Activated CD8-positive, alpha-beta memory T cell treated with anti-CD3 and anti-CD28 coated beads, Interleukin-2, amount 10 ng/mL, durations not matched to agents 7 days and 5 days (primary cell): ENCODE measurements at regions not wholly inside any gene's neighbourhood (a gene's known extent, or its start where the extent isn't known, plus 50 kb on each side); places are given as distances from the start of the nearest gene placed in this dataset.

Experiments used
- ATAC-seq: fragments of 150-1000 bp; cut with Tn5 transposase; one replicate; pipeline ENCODE4 v1.10.0; 2021; ENCODE audit warnings: moderate library complexity
- CTCF ChIA-PET: fragments of 350-600 bp; sonication (Branson Sonifier 250); formaldehyde crosslinking; loops from one replicate; lab custom pipeline; 2021; ENCODE audit warnings: antibody characterized with exemption; lab: Charles Lee
- DNase-seq: peaks from one replicate; pipeline ENCODE4 v3.0.0-alpha.2; 2020
- H3K27ac Mint-ChIP-seq: one replicate; pipeline ENCODE4 v1.8.0; 2021; ENCODE audit warnings: mild to moderate bottlenecking, mixed read lengths
- H3K27me3 Mint-ChIP-seq: one replicate; pipeline ENCODE4 v1.8.0; 2021; ENCODE audit warnings: mixed read lengths
- H3K36me3 Mint-ChIP-seq: one replicate; pipeline ENCODE4 v1.8.0; 2021; ENCODE audit warnings: mild to moderate bottlenecking, mixed read lengths
- H3K4me1 Mint-ChIP-seq: one replicate; pipeline ENCODE4 v1.8.0; 2021; ENCODE audit warnings: mixed read lengths
- H3K4me3 Mint-ChIP-seq: one replicate; pipeline ENCODE4 v1.8.0; 2021; ENCODE audit warnings: mild to moderate bottlenecking, moderate library complexity, mixed read lengths
- H3K9me3 Mint-ChIP-seq: one replicate; pipeline ENCODE4 v1.8.0; 2022; ENCODE audit warnings: low read depth, mixed read lengths

DNA sequence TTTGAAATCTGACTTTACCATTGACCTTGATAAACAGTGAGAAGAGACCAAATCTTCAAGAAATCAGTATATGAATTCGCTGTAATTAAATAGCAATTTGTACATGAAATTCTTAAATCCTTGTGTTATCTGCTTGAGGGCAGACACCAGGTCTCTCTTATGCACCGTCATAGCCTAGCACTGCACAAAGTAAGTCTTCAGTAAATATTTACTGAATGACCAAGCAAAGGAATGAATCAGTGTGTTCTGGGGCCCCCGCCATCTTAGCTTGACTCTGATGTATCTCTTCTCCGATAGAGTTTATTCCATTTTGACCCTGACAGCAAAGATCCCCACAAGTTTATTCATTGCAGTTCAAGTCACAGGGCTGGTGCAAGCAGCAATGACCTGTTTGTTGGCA is 328.0 kb downstream of the TMEM114 start:
- no peaks in the 10 kb centered on the region for H3K36me3 Mint-ChIP-seq
- ATAC-seq (no peak), DNase-seq (no peak)
- CTCF ChIA-PET: no interaction called here
- peaks cover 3% of the 10 kb centered on the region for H3K9me3 Mint-ChIP-seq
- no peaks in the 10 kb centered on the region for H3K27me3 Mint-ChIP-seq
- H3K4me3 Mint-ChIP-seq: no peak overlapping the region
- H3K4me1 Mint-ChIP-seq: no peaks in the 10 kb centered on the region
- H3K27ac Mint-ChIP-seq: no peak overlapping the region

DNA sequence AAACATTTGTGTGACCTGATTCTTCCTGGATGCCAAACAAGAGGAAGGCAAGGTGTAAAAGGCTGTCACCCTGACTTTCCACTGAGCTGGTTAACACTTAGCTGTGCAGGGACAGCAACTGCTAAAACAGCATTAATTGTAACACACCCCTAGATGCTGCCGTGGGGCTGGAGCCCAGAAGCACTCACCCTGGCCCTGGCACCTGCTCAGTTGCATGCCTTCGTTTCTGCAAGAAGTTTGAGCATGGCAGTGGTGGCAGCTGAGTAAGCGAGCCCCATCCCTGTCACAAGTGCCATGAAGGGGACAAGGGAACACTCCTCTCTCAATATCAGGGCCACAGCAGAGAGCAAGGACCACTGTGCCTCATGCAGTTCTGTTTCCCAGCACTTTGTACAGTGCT is 330.2 kb downstream of the TMEM114 start:
- Mint-ChIP-seq H3K27ac (no peak overlapping the region), H3K36me3 (no peaks in the 10 kb centered on the region), H3K4me3 (no peak overlapping the region), H3K27me3 (no peaks in the 10 kb centered on the region), H3K9me3 (peaks cover 5% of the 10 kb centered on the region), H3K4me1 (no peaks in the 10 kb centered on the region)
- CTCF ChIA-PET: no interaction called here
- DNase-seq (no peak), ATAC-seq (no peak)

DNA sequence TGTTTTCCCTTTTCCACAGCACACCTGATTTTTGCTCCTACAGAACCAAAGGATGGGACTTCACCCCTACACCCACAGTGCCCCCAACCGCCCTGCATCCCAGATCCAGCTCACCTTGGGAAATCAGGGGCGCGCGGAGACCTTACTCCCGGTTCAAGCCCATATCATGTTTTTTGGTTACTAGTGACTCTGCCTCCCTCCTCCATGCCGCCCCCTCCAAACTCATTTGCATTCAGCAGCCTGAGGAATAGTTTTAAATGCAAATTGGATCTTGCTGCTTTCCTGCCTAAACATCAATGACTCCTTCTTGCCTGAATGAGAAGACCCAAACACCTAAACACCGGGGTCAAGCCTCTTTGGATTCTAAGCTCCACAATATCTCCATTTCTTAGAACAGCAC is 331.8 kb downstream of the TMEM114 start:
- Mint-ChIP-seq H3K4me3 (no peak overlapping the region), H3K27ac (no peak overlapping the region)

DNA sequence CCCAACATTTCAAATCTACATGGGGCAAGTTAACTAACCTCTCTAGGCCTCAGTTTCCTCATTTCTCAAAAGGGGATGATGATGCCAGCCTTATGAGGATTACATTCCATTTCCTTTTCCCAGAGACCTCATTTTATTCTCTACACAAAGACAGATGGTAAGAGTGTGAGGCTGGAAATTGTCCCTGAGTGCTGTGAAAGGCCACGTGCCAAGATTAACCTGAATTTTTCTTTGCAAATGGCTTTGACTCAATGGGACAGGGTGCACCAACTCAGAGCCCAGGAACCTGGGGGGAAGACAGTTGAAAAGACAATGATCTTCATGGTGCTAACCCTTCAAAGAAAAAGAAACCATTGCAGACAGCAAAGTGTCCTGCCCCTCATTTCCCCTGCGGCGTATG is 332.8 kb downstream of the TMEM114 start:
- no peak for ATAC-seq

More for the DNA sequence above, 331.8 kb downstream of the TMEM114 start:
- CTCF ChIA-PET: no interaction called here
- no peak for ATAC-seq
- Mint-ChIP-seq H3K9me3 (peaks cover 5% of the 10 kb centered on the region), H3K36me3 (no peaks in the 10 kb centered on the region), H3K4me1 (no peaks in the 10 kb centered on the region), H3K27me3 (no peaks in the 10 kb centered on the region)
- no peak for DNase-seq

DNA sequence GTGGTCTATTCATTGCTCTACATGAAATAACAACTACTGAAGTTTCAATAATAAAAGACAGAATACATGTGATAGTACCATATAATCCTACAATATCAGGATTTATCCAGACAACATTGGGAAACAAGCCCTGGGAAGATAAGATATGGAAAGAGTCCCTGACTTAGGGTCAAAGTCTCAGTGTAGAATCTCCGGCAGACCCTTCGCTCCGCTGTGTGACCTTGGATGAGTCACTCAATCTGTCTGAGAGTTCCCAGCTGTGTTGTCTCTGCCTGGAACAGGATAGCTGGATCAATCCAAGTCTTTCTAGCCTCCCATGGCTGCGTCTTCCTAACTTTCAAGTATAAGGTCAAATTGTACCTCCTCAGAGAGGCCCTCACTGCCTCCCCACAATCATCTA is 335.9 kb downstream of the TMEM114 start:
- ATAC-seq (no peak), DNase-seq (no peak)
- no peak overlapping the region for H3K4me3 Mint-ChIP-seq
- CTCF ChIA-PET: no interaction called here
- no peak overlapping the region for H3K27ac Mint-ChIP-seq
- H3K27me3 Mint-ChIP-seq: no peaks in the 10 kb centered on the region
- no peaks in the 10 kb centered on the region for H3K36me3 Mint-ChIP-seq
- peaks cover 4% of the 10 kb centered on the region for H3K4me1 Mint-ChIP-seq
- H3K9me3 Mint-ChIP-seq: peaks cover 5% of the 10 kb centered on the region

More for the DNA sequence above, 332.8 kb downstream of the TMEM114 start:
- no peak for DNase-seq
- no peaks in the 10 kb centered on the region for H3K4me1 Mint-ChIP-seq
- H3K27me3 Mint-ChIP-seq: no peaks in the 10 kb centered on the region
- H3K27ac Mint-ChIP-seq: no peak overlapping the region
- H3K9me3 Mint-ChIP-seq: peaks cover 5% of the 10 kb centered on the region
- H3K4me3 Mint-ChIP-seq: no peak overlapping the region
- CTCF ChIA-PET: no interaction called here
- H3K36me3 Mint-ChIP-seq: no peaks in the 10 kb centered on the region

DNA sequence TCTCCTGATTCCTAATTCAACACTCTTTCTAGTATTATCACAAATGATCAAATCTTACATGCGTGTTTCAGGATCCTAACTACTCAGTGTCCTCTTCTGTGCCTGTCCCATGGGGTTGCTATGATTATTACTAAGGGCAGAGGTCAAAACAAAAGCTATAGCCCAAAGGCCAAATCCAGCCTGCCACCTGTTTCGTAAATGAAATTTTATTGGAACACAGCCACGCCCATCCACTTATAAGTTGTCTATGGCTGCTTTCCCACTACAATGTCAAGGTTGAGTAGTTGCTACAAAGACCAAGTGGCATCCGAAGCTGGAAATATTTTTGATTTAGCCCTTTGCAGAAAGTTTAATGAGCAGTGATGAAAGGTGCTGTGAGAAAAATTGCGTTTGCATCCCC is 336.6 kb downstream of the TMEM114 start:
- Mint-ChIP-seq H3K27ac (no peak overlapping the region), H3K9me3 (peaks cover 3% of the 10 kb centered on the region), H3K4me1 (peaks cover 4% of the 10 kb centered on the region), H3K4me3 (no peak overlapping the region), H3K27me3 (no peaks in the 10 kb centered on the region), H3K36me3 (no peaks in the 10 kb centered on the region)
- DNase-seq (no peak), ATAC-seq (no peak)
- CTCF ChIA-PET: no interaction called here

DNA sequence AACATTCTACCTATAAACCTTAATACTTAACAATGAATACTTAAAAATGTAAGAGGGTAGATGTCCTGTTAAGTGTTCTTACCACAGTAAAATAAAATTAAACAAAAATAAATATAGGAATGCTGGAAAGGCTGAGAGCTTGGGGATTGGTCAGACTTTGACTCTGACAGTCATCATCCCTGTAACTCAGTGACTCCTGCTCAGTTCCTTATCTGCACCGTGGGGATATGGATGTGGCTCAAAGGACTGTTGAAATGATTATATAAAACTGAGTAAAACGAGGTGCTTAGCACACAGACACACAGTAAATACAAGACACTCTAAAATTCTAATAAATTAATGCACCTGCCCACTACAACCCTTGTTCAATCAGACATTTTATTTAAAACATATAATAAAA is 338.6 kb downstream of the TMEM114 start:
- DNase-seq (no peak), ATAC-seq (no peak)
- Mint-ChIP-seq H3K4me1 (peaks cover 4% of the 10 kb centered on the region), H3K4me3 (no peak overlapping the region), H3K27ac (no peak overlapping the region), H3K36me3 (no peaks in the 10 kb centered on the region), H3K9me3 (peaks cover 2% of the 10 kb centered on the region), H3K27me3 (no peaks in the 10 kb centered on the region)
- CTCF ChIA-PET: no interaction called here

DNA sequence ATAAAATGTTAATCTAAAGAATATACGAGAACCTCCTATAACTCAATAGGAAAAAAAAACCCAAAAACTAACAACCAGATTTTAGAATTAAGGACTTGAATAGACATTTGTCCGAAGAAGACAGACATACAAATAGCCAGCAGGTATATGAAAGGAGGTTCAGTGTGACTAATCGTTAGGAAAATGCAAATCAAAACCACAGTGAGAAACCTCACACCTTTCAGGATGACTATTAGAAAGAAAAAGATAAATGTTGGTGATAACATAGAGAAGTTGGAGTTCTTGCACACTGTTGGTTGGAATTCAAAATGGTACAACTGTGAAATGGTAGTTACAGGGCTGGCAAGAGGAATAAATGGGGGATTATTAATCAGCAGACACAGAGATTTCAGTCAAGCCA is 339.0 kb downstream of the TMEM114 start:
- H3K27me3 Mint-ChIP-seq: no peaks in the 10 kb centered on the region
- CTCF ChIA-PET: no interaction called here
- H3K27ac Mint-ChIP-seq: no peak overlapping the region
- ATAC-seq (no peak), DNase-seq (no peak)
- no peaks in the 10 kb centered on the region for H3K36me3 Mint-ChIP-seq
- no peak overlapping the region for H3K4me3 Mint-ChIP-seq
- H3K9me3 Mint-ChIP-seq: no peaks in the 10 kb centered on the region
- H3K4me1 Mint-ChIP-seq: peaks cover 4% of the 10 kb centered on the region

DNA sequence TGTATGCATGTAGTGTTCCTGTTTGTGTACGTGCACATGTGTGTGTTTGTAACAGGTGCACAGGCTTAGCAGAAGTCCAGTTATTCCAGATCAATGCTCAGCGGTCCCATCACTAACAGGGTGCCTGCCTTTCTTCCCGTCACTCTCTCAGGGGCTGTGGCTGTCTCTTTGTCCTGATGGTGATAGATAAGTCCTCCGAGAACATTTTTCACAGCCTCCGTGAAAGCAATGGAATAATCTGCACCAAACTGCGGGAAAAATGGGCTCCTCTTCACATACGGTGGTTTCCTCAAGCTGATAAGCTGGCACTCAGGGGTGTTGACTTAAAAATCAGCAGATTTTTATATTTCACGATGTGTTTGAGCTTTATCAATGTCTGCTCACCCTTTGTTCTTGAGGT is 342.3 kb downstream of the TMEM114 start:
- H3K27me3 Mint-ChIP-seq: no peaks in the 10 kb centered on the region
- CTCF ChIA-PET: no interaction called here
- ATAC-seq: no peak

DNA sequence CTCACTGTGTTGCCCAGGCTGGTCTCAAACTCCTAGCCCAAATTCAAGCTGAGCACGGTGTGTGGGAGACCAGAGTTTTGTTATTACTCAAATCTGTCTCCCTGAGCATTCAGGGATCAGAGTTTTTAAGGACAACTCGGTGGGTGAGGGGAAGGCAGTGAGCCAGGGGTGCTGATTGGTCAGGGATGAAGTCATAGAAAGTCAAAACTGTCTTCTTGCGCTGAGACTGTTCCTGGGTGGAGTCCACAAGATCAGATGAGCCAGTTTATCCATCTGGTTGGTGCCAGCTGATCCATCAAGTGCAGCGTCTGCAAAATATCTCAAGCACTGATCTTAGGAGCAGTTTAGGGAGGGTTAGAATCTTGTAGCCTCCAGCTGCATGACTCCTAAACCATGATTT is 346.3 kb downstream of the TMEM114 start:
- CTCF ChIA-PET: interaction anchor here (0.6 kb wide), 1 partner anchor 1461 kb away, joined by 3 read pairs; no protein-coding TSS in a partner anchor
- ATAC-seq: no peak
- Mint-ChIP-seq H3K9me3 (no peaks in the 10 kb centered on the region), H3K27me3 (no peaks in the 10 kb centered on the region), H3K4me3 (no peak overlapping the region), H3K27ac (no peak overlapping the region), H3K4me1 (no peaks in the 10 kb centered on the region), H3K36me3 (no peaks in the 10 kb centered on the region)
- no peak for DNase-seq

More for the DNA sequence above, 342.3 kb downstream of the TMEM114 start:
- DNase-seq: no peak
- Mint-ChIP-seq H3K4me1 (peaks cover 4% of the 10 kb centered on the region), H3K36me3 (no peaks in the 10 kb centered on the region), H3K27ac (no peak overlapping the region), H3K4me3 (no peak overlapping the region), H3K9me3 (no peaks in the 10 kb centered on the region)

DNA sequence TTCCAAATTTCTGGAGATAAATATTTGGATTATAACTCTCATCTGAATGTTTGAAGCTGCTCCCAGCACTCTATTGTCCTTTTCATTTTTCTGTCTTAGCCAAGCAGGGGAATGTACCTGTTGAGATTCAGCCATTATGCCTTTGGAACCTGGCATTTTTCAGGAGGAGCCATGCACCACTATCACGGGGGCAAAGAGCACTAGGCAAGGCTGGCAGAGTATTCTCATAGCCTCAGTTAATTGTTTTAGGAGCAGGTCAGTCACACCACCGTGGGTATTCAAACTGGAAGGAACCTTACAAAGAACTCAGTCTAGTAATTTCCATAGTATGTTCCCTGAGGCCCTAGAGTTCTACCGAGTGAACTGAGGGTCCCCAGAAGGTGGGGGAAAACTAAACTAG is 348.9 kb downstream of the TMEM114 start:
- CTCF ChIA-PET: no interaction called here

DNA sequence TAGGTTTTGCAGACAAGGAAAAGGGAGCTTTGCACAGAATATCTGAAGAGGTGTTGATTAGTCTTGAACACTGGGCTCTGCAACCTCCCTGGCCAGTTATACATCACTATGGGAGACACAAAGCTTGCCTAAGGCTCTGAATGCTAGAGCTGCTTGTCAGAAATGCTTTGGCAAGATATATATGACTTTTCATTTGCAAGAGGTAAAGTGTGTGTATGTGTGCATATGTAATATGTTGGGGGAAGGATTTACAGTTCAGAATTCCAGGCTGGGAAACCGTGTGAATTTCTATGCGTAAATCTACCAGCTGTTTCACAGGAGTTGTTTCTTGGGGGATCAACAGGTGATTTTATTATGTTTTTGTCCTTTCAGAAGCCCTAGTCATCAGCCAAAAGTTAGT is 350.9 kb downstream of the TMEM114 start:
- no peaks in the 10 kb centered on the region for H3K36me3 Mint-ChIP-seq
- H3K4me3 Mint-ChIP-seq: no peak overlapping the region

More for the DNA sequence above, 348.9 kb downstream of the TMEM114 start:
- Mint-ChIP-seq H3K4me1 (no peaks in the 10 kb centered on the region), H3K36me3 (no peaks in the 10 kb centered on the region), H3K9me3 (peaks cover 3% of the 10 kb centered on the region), H3K4me3 (no peak overlapping the region), H3K27me3 (no peaks in the 10 kb centered on the region), H3K27ac (no peak overlapping the region)
- no peak for ATAC-seq
- no peak for DNase-seq

DNA sequence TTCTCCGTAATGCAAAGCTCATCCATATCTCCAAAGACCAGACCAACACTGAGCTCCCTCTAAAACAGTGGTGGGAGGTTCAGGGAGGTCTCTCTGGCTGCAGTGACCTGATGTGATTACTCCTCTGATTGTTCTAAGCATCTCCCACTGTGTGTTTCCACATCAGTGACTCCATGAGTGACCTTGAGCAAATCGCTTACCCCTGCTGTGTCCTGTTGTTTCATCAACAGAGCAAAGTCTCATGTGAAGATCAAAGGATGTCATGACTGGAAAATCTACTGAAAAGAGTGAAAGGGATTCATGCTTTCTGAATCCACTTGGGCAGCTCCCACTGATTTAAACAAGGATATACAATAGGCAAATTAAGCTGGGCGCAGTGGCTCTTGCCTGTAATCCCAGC is 352.9 kb downstream of the TMEM114 start:
- no peaks in the 10 kb centered on the region for H3K27me3 Mint-ChIP-seq
- H3K9me3 Mint-ChIP-seq: peaks cover 14% of the 10 kb centered on the region
- no peak overlapping the region for H3K4me3 Mint-ChIP-seq
- no peaks in the 10 kb centered on the region for H3K4me1 Mint-ChIP-seq
- ATAC-seq: no peak
- DNase-seq: no peak
- H3K36me3 Mint-ChIP-seq: no peaks in the 10 kb centered on the region
- CTCF ChIA-PET: no interaction called here
- H3K27ac Mint-ChIP-seq: no peak overlapping the region

More for the DNA sequence above, 350.9 kb downstream of the TMEM114 start:
- no peaks in the 10 kb centered on the region for H3K27me3 Mint-ChIP-seq
- ATAC-seq (no peak), DNase-seq (no peak)
- CTCF ChIA-PET: no interaction called here
- no peak overlapping the region for H3K27ac Mint-ChIP-seq
- H3K4me1 Mint-ChIP-seq: no peaks in the 10 kb centered on the region
- H3K9me3 Mint-ChIP-seq: peaks cover 9% of the 10 kb centered on the region

DNA sequence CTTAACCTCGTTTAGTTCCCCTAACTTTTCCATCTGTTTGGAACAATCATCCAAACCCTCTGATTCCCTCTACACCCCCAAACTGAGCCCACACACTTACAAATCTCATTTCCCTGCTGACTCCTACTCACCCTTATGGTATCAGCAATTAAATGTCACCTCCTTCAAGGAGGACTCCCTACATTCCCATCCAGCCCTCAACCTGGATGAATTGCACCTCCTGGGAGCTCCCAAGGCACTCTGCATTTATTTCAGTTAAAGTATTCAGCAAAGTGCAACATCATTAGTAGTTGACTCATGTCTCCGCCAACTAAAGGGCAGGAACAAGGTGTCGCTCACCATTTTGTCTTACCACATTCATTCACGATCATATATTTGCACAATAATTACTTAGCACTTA is 353.5 kb downstream of the TMEM114 start:
- Mint-ChIP-seq H3K4me1 (no peaks in the 10 kb centered on the region), H3K4me3 (no peak overlapping the region), H3K9me3 (peaks cover 14% of the 10 kb centered on the region), H3K36me3 (no peaks in the 10 kb centered on the region), H3K27ac (no peak overlapping the region), H3K27me3 (no peaks in the 10 kb centered on the region)
- no peak for DNase-seq
- no peak for ATAC-seq
- CTCF ChIA-PET: no interaction called here

DNA sequence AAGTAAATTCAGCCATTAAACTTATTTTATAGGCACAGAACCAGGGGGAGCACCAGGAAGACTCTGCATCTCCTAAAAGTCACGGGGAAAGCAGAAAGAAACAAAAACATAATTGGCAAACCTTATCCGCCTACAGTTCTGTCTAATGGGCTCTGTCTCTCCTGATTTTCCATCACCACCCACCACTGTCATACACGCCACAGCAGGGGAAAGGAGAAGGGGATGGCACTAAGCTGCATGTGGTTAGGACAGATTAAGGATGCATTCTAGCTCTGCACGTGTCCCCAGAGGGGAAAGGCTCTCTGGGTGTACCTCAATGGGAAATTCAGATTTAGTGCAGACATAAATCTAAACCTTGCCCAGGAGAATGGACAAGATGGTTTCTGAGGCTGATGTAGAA is 359.8 kb downstream of the TMEM114 start:
- CTCF ChIA-PET: no interaction called here
- H3K27me3 Mint-ChIP-seq: no peaks in the 10 kb centered on the region
- no peak overlapping the region for H3K4me3 Mint-ChIP-seq
- no peak for DNase-seq
- H3K36me3 Mint-ChIP-seq: no peaks in the 10 kb centered on the region
- H3K4me1 Mint-ChIP-seq: no peaks in the 10 kb centered on the region
- peaks cover 8% of the 10 kb centered on the region for H3K9me3 Mint-ChIP-seq
- no peak overlapping the region for H3K27ac Mint-ChIP-seq
- no peak for ATAC-seq
